ENCODE measurements at regions not wholly inside any gene's neighbourhood (a gene's known extent, or its start where the extent isn't known, plus 50 kb on each side); places are given as distances from the start of the nearest gene placed in this dataset.

GRCh38 chr3:152043620-152044019 lies 170.2 kb downstream of the SUCNR1 start:
- Histone ChIP-seq H3K9ac (no peak overlapping the region), H3K79me2 (ENCODE audit: insufficient read depth, low read depth) (no peaks in the 10 kb centered on the region), H3K27ac (no peak overlapping the region), H3K4me1 (ENCODE audit: low read depth, poor library complexity, severe bottlenecking) (no peaks in the 10 kb centered on the region), H4K20me1 (ENCODE audit: insufficient read depth) (no peaks in the 10 kb centered on the region), H3K27me3 (ENCODE audit: insufficient read depth, low read depth) (no peaks in the 10 kb centered on the region), H3K36me3 (ENCODE audit: insufficient read depth) (no peaks in the 10 kb centered on the region), H3K4me3 (IDR thresholded peaks at IDR 0.05; ENCODE audit: insufficient read depth, low read depth, low read length) (no peak overlapping the region), H3K4me2 (no peak overlapping the region), H2AFZ (ENCODE audit: low read depth) (no peak overlapping the region)
- no peak for TF ChIP-seq CTCF (conservative IDR thresholded peaks at IDR 0.05; ENCODE audit: low read depth, low read length)

DNA sequence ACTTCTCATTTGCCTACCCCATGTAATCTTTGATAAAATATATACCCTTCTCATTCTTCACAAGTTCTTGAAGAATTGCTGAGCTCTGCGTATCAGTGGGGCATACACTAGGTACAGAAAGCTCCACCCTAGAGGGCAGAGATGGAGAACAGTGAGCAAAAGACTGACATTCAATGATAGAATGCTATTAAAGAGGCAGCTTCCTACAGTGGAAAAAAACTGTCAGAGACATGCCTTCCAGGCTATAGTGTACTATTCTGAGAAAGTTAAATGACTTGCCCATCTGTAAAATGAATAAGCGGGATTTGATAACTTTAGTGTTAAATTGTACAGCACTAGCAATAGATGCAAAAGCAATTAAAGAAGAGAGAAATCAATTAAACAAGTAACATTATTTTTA lies 172.8 kb downstream of the SUCNR1 start:
- TF ChIP-seq CTCF (conservative IDR thresholded peaks at IDR 0.05; ENCODE audit: low read depth, low read length), result no peak
- Histone ChIP-seq H2AFZ (ENCODE audit: low read depth) (no peak overlapping the region), H4K20me1 (ENCODE audit: insufficient read depth) (no peaks in the 10 kb centered on the region), H3K9ac (no peak overlapping the region), H3K27me3 (ENCODE audit: insufficient read depth, low read depth) (no peaks in the 10 kb centered on the region), H3K36me3 (ENCODE audit: insufficient read depth) (no peaks in the 10 kb centered on the region), H3K4me2 (no peak overlapping the region), H3K27ac (no peak overlapping the region), H3K4me1 (ENCODE audit: low read depth, poor library complexity, severe bottlenecking) (no peaks in the 10 kb centered on the region), H3K4me3 (IDR thresholded peaks at IDR 0.05; ENCODE audit: insufficient read depth, low read depth, low read length) (no peak overlapping the region), H3K79me2 (ENCODE audit: insufficient read depth, low read depth) (no peaks in the 10 kb centered on the region)

GRCh38 chr3:152047465-152047864 lies 174.0 kb downstream of the SUCNR1 start:
- Histone ChIP-seq H3K27ac (no peak overlapping the region), H3K4me1 (ENCODE audit: low read depth, poor library complexity, severe bottlenecking) (no peaks in the 10 kb centered on the region), H3K27me3 (ENCODE audit: insufficient read depth, low read depth) (no peaks in the 10 kb centered on the region), H3K9ac (no peak overlapping the region), H3K4me3 (IDR thresholded peaks at IDR 0.05; ENCODE audit: insufficient read depth, low read depth, low read length) (no peak overlapping the region), H3K79me2 (ENCODE audit: insufficient read depth, low read depth) (no peaks in the 10 kb centered on the region), H3K4me2 (no peak overlapping the region), H4K20me1 (ENCODE audit: insufficient read depth) (no peaks in the 10 kb centered on the region), H3K36me3 (ENCODE audit: insufficient read depth) (no peaks in the 10 kb centered on the region), H2AFZ (ENCODE audit: low read depth) (no peak overlapping the region)
- no peak for TF ChIP-seq CTCF (conservative IDR thresholded peaks at IDR 0.05; ENCODE audit: low read depth, low read length)

DNA sequence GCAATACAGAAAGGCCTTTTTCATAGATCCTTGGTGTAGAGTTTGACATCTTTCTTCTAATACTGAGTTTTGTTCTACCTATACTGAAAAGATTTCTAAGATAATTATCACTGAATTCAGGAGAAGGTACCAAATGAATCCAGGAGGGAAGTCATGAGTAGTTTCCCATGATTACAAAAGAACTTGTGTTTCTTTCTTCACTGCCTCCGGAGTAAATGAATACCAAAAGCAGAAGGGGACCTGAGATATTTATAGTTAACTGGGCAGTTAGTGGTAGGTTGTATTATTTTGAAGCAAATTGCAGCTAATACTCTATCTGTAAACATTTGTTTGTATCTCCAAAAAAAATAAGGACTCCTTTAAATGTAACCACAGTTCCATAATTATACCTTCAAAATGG lies 175.4 kb downstream of the SUCNR1 start:
- TF ChIP-seq CTCF (conservative IDR thresholded peaks at IDR 0.05; ENCODE audit: low read depth, low read length), result no peak
- H3K4me1 ChIP-seq (ENCODE audit: low read depth, poor library complexity, severe bottlenecking), result no peaks in the 10 kb centered on the region
- no peak overlapping the region for H3K9ac ChIP-seq
- H3K4me3 ChIP-seq (IDR thresholded peaks at IDR 0.05; ENCODE audit: insufficient read depth, low read depth, low read length), result peak overlapping the region; percentile 6
- no peak overlapping the region for H2AFZ ChIP-seq (ENCODE audit: low read depth)
- H4K20me1 ChIP-seq (ENCODE audit: insufficient read depth), result no peaks in the 10 kb centered on the region
- H3K36me3 ChIP-seq (ENCODE audit: insufficient read depth), result no peaks in the 10 kb centered on the region
- no peak overlapping the region for H3K27ac ChIP-seq
- no peak overlapping the region for H3K4me2 ChIP-seq
- H3K79me2 ChIP-seq (ENCODE audit: insufficient read depth, low read depth), result no peaks in the 10 kb centered on the region
- H3K27me3 ChIP-seq (ENCODE audit: insufficient read depth, low read depth), result no peaks in the 10 kb centered on the region

- H3K9ac ChIP-seq, result no peak overlapping the region
- H3K4me2 ChIP-seq, result no peak overlapping the region
- H2AFZ ChIP-seq (ENCODE audit: low read depth), result no peak overlapping the region
- no peaks in the 10 kb centered on the region for H3K79me2 ChIP-seq (ENCODE audit: insufficient read depth, low read depth)
- TF ChIP-seq CTCF (conservative IDR thresholded peaks at IDR 0.05; ENCODE audit: low read depth, low read length), result no peak
- H3K36me3 ChIP-seq (ENCODE audit: insufficient read depth), result no peaks in the 10 kb centered on the region
- no peaks in the 10 kb centered on the region for H3K4me1 ChIP-seq (ENCODE audit: low read depth, poor library complexity, severe bottlenecking)
- H3K4me3 ChIP-seq (IDR thresholded peaks at IDR 0.05; ENCODE audit: insufficient read depth, low read depth, low read length), result no peak overlapping the region
- H4K20me1 ChIP-seq (ENCODE audit: insufficient read depth), result no peaks in the 10 kb centered on the region
- no peaks in the 10 kb centered on the region for H3K27me3 ChIP-seq (ENCODE audit: insufficient read depth, low read depth)
- no peak overlapping the region for H3K27ac ChIP-seq
Observed at GRCh38 chr3:152050903-152051302, 177.5 kb downstream of the SUCNR1 start.

All from KMS-11 (cell line).